Stimulated activated effector memory CD8-positive, alpha-beta T cell treated with anti-CD3 and anti-CD28 coated beads, Interleukin-12 subunit alpha, Interleukin-12 subunit beta, amount 100 ng/mL, for 72 hours (primary cell): ENCODE measurements at regions not wholly inside any gene's neighbourhood (a gene's known extent, or its start where the extent isn't known, plus 50 kb on each side); places are given as distances from the start of the nearest gene placed in this dataset.
"Not testable (repeated sequence)": the region's sequence is repeated elsewhere in the genome, so short reads cannot be mapped to it uniquely, and the experiment has no call there.

ENCODE experiments used
- ATAC-seq: fragments of 150-1000 bp; cut with Tn5 transposase; 2 replicates; pipeline ENCODE4 v1.10.0; 2021
- DNase-seq, 2 donors: peaks; one replicate each; pipeline ENCODE4 v3.0.0; 2021 to 2022; ENCODE audit warnings: low spot score in 2 of 2
- H3K27ac Mint-ChIP-seq: one replicate; pipeline ENCODE4 v1.8.0; 2022; ENCODE audit warnings: mild to moderate bottlenecking, mixed read lengths
- H3K36me3 Mint-ChIP-seq: one replicate; pipeline ENCODE4 v1.8.0; 2022; ENCODE audit warnings: mild to moderate bottlenecking, mixed read lengths
- H3K4me1 Mint-ChIP-seq: one replicate; pipeline ENCODE4 v1.8.0; 2022; ENCODE audit warnings: mixed read lengths
- H3K4me3 Mint-ChIP-seq: one replicate; pipeline ENCODE4 v1.8.0; 2022; ENCODE audit warnings: mild to moderate bottlenecking, mixed read lengths
- H3K9me3 Mint-ChIP-seq: one replicate; pipeline ENCODE4 v1.8.0; 2022; ENCODE audit warnings: mixed read lengths

- no peaks in the 10 kb centered on the region for H3K36me3 Mint-ChIP-seq
- H3K27ac Mint-ChIP-seq = no peak overlapping the region
- no peak overlapping the region for H3K4me3 Mint-ChIP-seq
- DNase-seq (no peak), ATAC-seq (no peak)
- H3K9me3 Mint-ChIP-seq = peaks cover 10% of the 10 kb centered on the region
- H3K4me1 Mint-ChIP-seq = no peaks in the 10 kb centered on the region
Observed at GRCh38 chr20:54806462-54806861, 331.1 kb downstream of the DOK5 start.

GRCh38 chr20:54794874-54795273 is 319.5 kb downstream of the DOK5 start:
- H3K4me3 Mint-ChIP-seq = no peak overlapping the region
- H3K36me3 Mint-ChIP-seq = no peaks in the 10 kb centered on the region
- peaks cover 13% of the 10 kb centered on the region for H3K9me3 Mint-ChIP-seq
- ATAC-seq = no peak
- no peaks in the 10 kb centered on the region for H3K4me1 Mint-ChIP-seq
- DNase-seq = no peak
- H3K27ac Mint-ChIP-seq = no peak overlapping the region

- ATAC-seq (peak; percentile 11), DNase-seq (no peak)
- Mint-ChIP-seq H3K4me3 (no peak overlapping the region), H3K9me3 (peaks cover 13% of the 10 kb centered on the region), H3K27ac (no peak overlapping the region), H3K4me1 (no peaks in the 10 kb centered on the region), H3K36me3 (no peaks in the 10 kb centered on the region)
Observed at GRCh38 chr20:54794110-54794509, 318.7 kb downstream of the DOK5 start.

- Mint-ChIP-seq H3K9me3 (peaks cover 13% of the 10 kb centered on the region), H3K4me1 (no peaks in the 10 kb centered on the region), H3K4me3 (no peak overlapping the region), H3K36me3 (no peaks in the 10 kb centered on the region), H3K27ac (no peak overlapping the region)
- DNase-seq (no peak), ATAC-seq (no peak)
Observed at GRCh38 chr20:54793291-54793992, 318.0 kb downstream of the DOK5 start.

GRCh38 chr20:54792688-54793087 is 317.3 kb downstream of the DOK5 start:
- Mint-ChIP-seq H3K36me3 (no peaks in the 10 kb centered on the region), H3K4me3 (no peak overlapping the region), H3K9me3 (peaks cover 13% of the 10 kb centered on the region), H3K27ac (no peak overlapping the region), H3K4me1 (no peaks in the 10 kb centered on the region)
- ATAC-seq = no peak
- no peak for DNase-seq

- not testable (repeated sequence) for H3K9me3 Mint-ChIP-seq, H3K4me1 Mint-ChIP-seq, ATAC-seq, H3K36me3 Mint-ChIP-seq, H3K27ac Mint-ChIP-seq, DNase-seq, H3K4me3 Mint-ChIP-seq
Observed at GRCh38 chr20:54788260-54788659, 312.9 kb downstream of the DOK5 start.

- not testable (repeated sequence) for H3K9me3 Mint-ChIP-seq, H3K4me3 Mint-ChIP-seq, ATAC-seq, H3K4me1 Mint-ChIP-seq, H3K27ac Mint-ChIP-seq, H3K36me3 Mint-ChIP-seq, DNase-seq
Observed at GRCh38 chr20:54782758-54783157, 307.4 kb downstream of the DOK5 start.

- Mint-ChIP-seq H3K36me3 (no peaks in the 10 kb centered on the region), H3K4me1 (no peaks in the 10 kb centered on the region), H3K27ac (no peak overlapping the region), H3K9me3 (peaks cover 4% of the 10 kb centered on the region), H3K4me3 (no peak overlapping the region)
- no peak for DNase-seq
- no peak for ATAC-seq
Observed at GRCh38 chr20:54774426-54774825, 299.0 kb downstream of the DOK5 start.

- H3K27ac Mint-ChIP-seq = no peak overlapping the region
- H3K9me3 Mint-ChIP-seq = peaks cover 4% of the 10 kb centered on the region
- DNase-seq = no peak
- no peak for ATAC-seq
- no peak overlapping the region for H3K4me3 Mint-ChIP-seq
- no peaks in the 10 kb centered on the region for H3K36me3 Mint-ChIP-seq
- H3K4me1 Mint-ChIP-seq = no peaks in the 10 kb centered on the region
Observed at GRCh38 chr20:54773643-54774000, 298.2 kb downstream of the DOK5 start.

GRCh38 chr20:54772893-54773642 is 297.7 kb downstream of the DOK5 start:
- H3K36me3 Mint-ChIP-seq = no peaks in the 10 kb centered on the region
- H3K4me1 Mint-ChIP-seq = no peaks in the 10 kb centered on the region
- DNase-seq = no peak
- no peak overlapping the region for H3K27ac Mint-ChIP-seq
- ATAC-seq = no peak
- peaks cover 8% of the 10 kb centered on the region for H3K9me3 Mint-ChIP-seq
- H3K4me3 Mint-ChIP-seq = no peak overlapping the region

- Mint-ChIP-seq H3K36me3 (no peaks in the 10 kb centered on the region), H3K27ac (no peak overlapping the region), H3K4me3 (no peak overlapping the region), H3K4me1 (no peaks in the 10 kb centered on the region), H3K9me3 (peaks cover 5% of the 10 kb centered on the region)
- DNase-seq (no peak), ATAC-seq (no peak)
Observed at GRCh38 chr20:54766483-54766882, 291.1 kb downstream of the DOK5 start.

GRCh38 chr20:54763366-54763765 is 288.0 kb downstream of the DOK5 start:
- no peak overlapping the region for H3K27ac Mint-ChIP-seq
- H3K4me1 Mint-ChIP-seq = no peaks in the 10 kb centered on the region
- peaks cover 2% of the 10 kb centered on the region for H3K9me3 Mint-ChIP-seq
- H3K36me3 Mint-ChIP-seq = no peaks in the 10 kb centered on the region
- ATAC-seq (no peak), DNase-seq (no peak)
- no peak overlapping the region for H3K4me3 Mint-ChIP-seq

- Mint-ChIP-seq H3K4me3 (no peak overlapping the region), H3K36me3 (no peaks in the 10 kb centered on the region), H3K27ac (no peak overlapping the region), H3K4me1 (no peaks in the 10 kb centered on the region), H3K9me3 (peaks cover 6% of the 10 kb centered on the region)
- ATAC-seq = no peak
- no peak for DNase-seq
Observed at GRCh38 chr20:54759589-54759988, 284.2 kb downstream of the DOK5 start.

GRCh38 chr20:54746796-54747195 is 271.4 kb downstream of the DOK5 start:
- ATAC-seq (no peak), DNase-seq (no peak)
- Mint-ChIP-seq H3K4me3 (no peak overlapping the region), H3K36me3 (no peaks in the 10 kb centered on the region), H3K9me3 (peaks cover 2% of the 10 kb centered on the region), H3K27ac (no peak overlapping the region), H3K4me1 (no peaks in the 10 kb centered on the region)

- H3K27ac Mint-ChIP-seq = no peak overlapping the region
- H3K4me3 Mint-ChIP-seq = no peak overlapping the region
- DNase-seq = no peak
Observed at GRCh38 chr20:54745780-54746179, 270.4 kb downstream of the DOK5 start.

GRCh38 chr20:54744097-54744496 is 268.7 kb downstream of the DOK5 start:
- Mint-ChIP-seq H3K4me3 (no peak overlapping the region), H3K36me3 (no peaks in the 10 kb centered on the region), H3K4me1 (no peaks in the 10 kb centered on the region), H3K27ac (no peak overlapping the region), H3K9me3 (peaks cover 2% of the 10 kb centered on the region)
- DNase-seq = no peak
- ATAC-seq = no peak

More at GRCh38 chr20:54745780-54746179, 270.4 kb downstream of the DOK5 start:
- no peak for ATAC-seq
- no peaks in the 10 kb centered on the region for H3K4me1 Mint-ChIP-seq
- H3K36me3 Mint-ChIP-seq = no peaks in the 10 kb centered on the region
- peaks cover 2% of the 10 kb centered on the region for H3K9me3 Mint-ChIP-seq
